NCI-H2196 treated with DMSO at 0.1 percent for 48 hours (cell line): ENCODE measurements at regions not wholly inside any gene's neighbourhood (a gene's known extent, or its start where the extent isn't known, plus 50 kb on each side); places are given as distances from the start of the nearest gene placed in this dataset.
"Not testable (repeated sequence)": the region's sequence is repeated elsewhere in the genome, so short reads cannot be mapped to it uniquely, and the experiment has no call there.

Experiments used
- DNase-seq: peaks from one replicate; lab custom pipeline; 2025; ENCODE audit not compliant: unreplicated experiment; lab: John Stamatoyannopoulos, UW

DNA sequence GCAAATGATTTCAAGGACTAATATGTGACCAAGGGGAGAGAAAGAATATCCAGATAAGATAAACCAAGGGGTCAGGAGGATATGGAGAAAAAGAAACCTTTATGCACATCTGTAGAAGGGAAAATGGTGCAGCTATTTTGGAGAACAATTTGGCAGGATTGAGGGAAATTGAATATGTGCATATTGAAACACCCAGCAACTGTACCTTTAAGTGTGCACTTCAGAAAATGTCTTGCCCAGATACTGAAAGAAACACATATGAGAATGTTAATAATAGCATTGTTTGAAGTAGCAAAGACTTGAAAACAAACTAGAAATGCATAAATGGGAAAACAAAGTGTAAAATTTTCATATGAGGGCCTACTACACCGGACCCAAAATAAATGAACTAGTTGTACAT, 599.6 kb downstream of the PSAT1 start:
- no peak for DNase-seq

DNA sequence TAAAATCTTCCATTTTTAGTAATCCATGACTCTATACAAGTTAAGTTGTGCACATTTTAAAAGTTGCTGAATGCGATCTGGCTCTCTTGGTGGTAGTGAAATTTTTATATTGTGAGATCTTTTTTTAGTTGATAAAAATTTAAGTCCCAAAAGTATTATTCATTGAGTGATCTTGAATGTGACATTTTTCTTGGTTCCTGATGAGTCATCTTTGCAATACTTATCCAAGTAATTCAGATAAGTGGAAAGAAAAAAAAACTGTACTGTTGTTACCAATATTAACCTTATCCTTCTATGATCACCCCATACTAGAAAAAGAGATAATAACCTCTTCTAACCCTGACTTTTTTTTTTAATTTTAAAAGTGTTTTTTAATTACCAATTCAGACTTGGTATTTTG, 601.3 kb downstream of the PSAT1 start:
- DNase-seq: no peak

DNA sequence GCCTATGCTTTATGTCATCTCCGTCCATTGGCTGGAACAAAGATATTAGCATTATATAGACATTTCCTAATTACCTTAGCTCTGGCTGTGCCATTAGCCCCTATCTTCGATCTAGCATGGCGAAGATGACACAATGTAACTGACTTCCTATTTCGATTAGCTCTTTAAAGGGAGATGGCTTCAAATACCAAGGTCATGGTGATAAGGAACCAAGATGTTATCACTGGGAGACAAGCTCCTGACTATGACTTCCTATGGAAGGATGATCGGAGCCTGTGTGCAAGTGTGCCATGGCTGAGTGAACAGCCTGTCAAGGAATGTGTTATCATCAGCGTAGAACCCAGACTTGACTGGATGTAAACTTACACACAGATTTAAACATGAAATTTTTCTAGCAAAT, 602.1 kb downstream of the PSAT1 start:
- DNase-seq: no peak

DNA sequence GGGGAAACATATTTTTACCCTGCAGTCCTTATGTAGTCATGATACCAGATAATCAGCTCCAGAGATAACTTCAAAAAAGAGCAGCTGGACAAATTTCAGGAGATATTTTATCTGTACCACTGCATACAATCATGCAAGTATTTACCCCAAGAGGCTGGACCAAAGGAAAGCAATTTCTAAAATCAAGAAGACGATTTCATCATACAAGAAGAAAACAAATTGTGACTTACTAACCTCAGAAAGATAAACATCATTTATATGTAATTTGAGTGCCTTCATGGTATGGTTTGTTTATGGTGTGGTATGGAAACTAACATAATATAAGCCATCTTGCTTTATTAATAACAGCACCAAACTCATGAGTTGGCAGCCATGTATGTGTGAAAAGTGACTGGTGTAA, 603.6 kb downstream of the PSAT1 start:
- no peak for DNase-seq

DNA sequence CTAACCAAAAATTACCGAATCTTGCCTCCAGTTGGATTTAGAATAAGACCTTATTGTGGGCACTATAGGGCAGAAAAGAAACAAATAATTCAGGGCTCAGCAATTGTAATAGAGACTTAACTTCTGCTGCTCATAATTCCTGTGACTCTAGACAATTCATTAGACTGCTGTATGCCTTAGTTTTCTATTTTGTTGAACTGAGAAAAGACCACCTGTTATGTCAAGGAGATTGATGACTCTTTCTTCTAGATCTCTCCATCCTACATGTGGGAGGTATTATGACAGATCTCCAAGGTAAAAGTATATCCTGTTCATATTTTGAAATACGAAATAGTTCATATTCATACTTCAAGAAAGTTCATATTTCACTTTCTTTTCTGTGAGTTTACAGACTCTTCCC, 605.1 kb downstream of the PSAT1 start:
- DNase-seq: no peak

DNA sequence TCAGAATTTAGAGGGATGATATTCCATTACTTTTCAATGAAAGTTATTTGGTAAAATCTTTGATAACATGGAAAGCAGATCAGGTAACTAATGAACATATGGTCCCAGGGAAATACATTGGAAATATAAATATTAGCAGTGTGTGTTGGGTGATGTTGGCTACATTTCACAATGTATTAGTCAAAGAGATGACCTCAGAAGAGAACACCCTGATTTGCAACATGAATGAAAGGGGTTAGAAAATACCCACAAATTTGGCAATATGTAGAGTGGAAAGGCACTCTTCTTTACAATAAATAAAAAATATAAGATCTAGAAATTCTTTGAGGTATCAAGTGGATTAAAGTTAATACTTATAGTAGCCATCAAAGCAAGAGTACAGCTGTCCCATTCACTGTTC, 606.7 kb downstream of the PSAT1 start:
- DNase-seq: no peak

DNA sequence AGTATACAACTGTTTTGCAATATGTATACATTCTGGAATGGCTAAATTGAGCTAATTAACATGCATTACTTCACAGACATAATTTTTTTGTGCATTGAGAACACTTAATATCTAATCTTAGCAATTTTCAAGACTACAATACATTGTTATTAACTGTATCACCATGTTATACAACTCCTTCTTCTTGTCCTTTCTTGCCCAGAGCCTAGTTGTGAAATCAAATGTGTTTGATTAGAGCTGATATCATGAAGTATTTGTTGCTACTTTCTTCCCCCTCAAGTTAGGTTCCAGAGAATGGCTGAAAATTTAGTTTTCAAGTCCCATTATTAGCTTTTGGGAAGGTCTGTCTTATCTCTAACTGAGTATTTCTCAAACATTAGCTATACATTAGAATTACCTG, 607.8 kb downstream of the PSAT1 start:
- no peak for DNase-seq

DNA sequence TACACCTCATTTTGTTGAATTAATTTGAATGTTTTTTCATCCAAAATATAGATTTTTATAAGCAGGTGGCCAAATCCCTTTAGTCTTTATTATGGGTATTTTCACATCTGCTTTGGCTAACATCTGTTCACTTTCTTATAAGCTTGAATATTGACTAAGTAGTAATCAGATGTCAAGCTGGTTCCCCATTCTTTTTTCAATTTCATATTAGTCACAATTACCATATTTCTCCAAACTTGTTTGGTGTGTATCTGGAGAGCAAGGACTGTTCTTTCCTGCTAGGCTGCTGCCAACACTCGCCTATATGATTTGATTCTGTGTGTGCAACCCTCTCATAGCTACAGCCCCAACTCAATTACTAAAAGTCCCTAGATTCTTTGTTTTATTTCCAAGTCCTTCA, 608.5 kb downstream of the PSAT1 start:
- DNase-seq: no peak

DNA sequence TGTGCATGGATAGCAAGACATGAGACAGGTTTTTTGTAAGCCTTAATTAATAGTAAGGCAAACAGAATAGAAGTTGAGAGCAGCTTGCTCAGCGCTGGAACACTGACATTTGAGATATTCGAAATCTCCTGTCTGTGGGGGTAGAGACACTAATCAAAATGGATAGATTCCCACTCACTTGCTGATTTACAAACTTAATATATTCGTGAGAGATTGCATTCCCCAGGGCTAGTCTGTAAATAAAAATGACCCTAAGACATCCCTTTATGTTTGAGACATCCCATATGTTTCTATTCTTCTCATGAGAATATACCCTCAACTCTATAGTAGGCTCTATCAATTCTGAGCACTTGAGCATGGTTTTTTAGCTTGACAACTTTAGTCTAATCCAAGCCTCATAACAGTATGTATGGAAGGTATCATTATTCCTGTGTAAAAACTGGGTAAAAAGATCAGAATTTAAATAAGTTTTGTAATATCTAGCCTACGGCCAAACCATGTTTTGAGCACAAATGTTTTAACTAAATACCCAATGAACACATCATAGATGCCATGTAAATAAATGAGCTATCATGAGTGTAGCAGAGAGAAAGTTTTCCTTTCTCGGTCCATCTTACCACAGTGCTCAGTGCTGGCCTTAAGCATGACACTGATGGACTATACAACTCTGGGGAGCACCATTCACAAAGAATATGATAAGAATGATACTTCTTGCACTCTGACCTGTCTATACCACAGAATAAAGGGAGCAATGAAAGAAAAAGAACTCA, 609.2 kb downstream of the PSAT1 start:
- no peak for DNase-seq

DNA sequence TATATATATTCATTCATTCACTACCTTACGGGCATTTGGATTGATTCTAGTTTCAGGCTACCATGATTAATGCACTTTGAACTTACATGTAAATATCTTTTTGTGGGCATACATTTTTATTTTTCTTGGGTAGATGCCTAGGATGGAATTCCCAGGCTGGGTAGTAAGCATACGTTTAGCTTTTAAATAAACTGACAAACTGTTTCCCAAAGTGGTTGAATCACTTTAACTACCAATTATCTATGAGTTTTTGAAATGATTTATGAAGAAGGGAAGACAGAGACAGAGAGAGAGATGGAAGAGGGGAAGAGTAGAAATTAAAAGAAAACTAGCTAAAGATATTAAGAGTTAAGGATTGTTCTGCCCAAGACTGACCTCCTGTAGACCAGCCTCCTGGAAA, 612.6 kb downstream of the PSAT1 start:
- no peak for DNase-seq

DNA sequence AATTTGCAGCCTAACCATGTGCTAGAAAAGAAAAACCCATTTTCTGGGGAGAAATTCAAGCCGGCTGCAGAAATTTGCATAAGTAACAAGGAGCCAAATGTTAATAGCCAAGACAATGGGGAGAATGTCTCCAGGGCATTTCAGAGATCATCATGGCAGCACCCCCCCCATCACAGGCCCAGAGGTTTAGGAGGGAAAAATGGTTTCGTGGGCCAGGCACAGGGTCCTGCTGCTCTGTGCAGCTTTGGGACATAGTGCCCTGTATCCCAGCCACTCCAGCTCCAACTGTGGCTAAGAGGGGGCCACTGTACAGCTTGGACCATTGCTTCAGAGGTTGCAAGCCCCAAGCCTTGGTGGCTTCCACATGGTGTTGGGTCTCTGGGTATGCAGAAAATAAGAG, 620.0 kb downstream of the PSAT1 start:
- not testable (repeated sequence) for DNase-seq

DNA sequence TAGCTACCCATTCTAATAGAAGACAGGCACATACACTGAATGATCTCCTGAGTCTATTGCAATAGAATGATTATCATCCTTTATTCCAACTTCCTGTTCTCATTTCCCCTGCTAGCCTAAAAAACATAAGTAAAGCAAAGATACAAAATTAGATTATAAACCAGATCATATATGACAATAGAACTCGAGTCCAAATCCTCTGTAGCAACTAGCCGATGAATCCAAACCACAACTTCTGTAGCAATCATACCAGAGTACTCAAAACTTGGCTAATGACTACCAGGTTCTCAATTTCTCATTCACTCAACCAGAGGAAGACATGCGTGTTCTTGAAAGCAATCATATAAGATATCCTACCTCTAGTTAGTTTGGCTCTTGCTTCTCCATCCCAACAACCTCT, 622.1 kb downstream of the PSAT1 start:
- DNase-seq: no peak

DNA sequence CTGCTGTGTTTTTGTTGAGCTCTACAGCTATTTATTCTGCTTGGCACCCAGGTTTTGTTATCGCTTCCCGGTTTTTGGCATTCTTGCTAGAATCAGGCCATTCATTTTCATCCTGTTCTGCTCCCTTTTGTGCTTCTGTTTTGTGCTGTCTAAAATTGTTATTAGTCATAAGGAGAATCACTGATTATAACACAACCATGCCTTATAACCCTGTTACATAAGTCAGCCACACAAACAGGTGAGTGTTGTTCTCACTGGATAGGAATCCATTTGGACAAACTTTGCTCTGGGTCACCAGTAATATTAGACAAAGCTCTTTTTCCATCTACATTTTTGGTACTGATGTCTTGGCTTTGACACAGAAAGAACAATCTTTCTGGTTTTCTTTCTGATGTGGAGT, 622.8 kb downstream of the PSAT1 start:
- no peak for DNase-seq

DNA sequence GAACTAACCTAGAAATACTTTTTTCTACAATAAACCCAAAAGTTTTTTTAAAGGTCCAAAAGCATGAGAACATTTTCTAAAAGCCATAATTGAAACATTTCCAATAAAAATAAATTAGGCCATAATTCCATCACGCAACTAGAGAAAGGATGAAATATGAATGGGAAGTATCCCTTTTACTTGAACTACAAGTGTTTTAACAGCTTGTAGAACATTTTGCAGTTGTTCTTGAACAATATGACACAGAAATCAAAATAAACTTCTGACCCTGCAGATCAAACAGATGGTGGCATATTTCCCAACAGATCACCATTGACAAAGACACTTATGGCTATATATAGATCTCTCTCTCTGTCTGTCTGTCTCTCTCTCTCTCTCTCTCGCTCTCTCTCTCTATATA, 624.4 kb downstream of the PSAT1 start:
- DNase-seq: no peak

DNA sequence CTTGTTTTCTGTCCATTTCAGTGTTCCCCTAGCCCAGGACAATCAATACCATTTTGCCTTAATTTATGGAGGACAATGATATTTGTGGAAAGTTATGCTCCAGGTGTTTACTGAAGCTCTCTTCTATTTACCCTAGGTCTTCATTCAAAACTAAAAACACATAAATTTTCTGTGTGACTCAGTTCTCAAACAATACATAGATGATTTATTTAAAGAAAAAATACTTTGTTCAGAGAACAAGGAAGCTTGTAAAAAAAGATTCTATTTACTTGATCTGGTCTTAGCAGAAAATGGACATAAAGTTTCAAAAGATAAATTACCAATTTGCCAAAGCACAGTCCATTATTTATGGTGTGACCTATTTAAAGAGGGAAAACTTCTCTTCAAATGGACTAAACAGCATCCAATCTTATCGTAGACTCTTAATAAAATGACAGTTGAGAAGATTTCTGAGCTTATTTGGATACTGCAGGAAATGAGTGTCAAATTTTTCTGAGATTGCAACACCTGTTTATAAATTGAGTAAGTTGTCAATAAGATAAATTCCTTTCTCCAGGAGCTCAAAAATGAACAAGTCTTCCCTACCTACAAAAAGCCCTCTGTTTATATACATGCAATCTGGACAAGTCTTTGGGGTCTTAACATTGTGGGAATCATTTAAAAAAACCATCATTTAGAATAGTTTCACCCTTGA, 627.2 kb downstream of the PSAT1 start:
- DNase-seq: no peak

DNA sequence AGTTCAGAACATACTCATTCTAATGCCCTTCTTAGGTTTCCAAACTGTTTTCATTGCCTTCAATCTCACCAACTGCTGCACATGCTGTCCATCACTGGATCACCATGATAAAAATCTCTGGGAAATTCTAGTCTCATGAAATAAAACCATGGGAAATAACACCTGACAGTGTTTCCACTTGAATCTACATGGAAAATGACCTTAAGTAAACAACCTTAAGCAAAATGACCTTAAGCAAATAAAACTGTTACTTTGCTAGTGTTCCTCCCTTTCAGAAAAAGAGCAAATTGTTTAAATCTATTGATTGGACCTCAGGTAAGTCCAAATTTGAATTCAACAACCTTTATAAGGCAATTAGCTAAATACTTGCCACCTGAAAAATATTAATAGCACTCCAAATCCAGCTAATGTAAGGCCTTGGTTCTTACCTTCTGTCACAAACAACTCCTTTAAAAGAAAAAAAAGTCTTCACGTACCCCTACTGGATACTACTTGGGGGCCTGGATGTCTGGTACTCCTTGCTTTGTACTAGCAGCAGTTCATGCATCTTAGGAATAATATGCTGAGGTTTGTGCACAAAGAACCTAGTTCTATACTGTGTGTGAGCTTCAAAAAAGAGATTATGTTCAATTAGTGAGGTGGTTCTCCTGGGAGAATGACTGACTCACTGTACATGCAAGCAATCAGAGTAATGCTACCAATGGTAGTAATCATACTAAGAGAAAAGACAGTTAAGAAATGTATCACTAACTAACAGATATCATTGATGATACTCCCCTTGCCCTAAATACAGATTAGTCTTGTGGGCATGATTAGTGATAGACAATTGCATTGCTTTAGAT, 630.4 kb downstream of the PSAT1 start:
- DNase-seq: no peak

DNA sequence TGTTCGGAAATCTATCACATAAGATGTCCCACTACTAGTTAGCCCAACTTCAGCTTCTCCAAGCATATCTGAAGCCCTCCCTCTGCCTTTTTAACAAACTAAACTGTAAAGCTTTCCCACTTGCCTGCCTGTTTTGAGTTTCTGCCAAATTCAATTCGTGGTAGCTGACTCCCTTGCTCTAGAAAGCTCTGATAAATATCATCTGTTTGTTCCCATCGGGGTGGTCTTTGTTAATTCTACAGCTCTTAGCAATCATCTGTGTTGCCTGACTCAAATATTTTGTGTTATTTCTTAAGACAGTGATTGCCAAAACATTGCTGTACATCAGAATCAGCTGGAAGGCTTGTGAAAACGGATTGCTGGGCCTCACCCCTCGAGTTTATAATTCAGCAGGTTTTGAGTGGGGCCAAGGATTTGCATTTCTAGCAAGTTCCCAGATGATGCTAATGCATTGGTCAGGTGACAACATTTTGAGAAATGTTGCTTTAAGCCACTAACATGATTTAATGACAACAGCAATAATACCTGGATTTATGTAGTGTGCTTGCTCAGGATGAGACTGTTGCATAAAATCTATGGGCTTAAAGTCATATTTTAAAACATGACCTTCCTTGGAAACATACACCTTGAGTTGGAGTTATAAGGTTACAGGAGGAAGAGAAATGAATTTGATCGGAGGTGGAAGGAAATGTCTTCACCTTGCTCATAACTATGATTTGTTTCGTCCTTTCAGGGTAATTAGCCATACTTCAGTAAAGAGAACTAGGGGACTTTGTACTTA, 631.9 kb downstream of the PSAT1 start:
- no peak for DNase-seq

DNA sequence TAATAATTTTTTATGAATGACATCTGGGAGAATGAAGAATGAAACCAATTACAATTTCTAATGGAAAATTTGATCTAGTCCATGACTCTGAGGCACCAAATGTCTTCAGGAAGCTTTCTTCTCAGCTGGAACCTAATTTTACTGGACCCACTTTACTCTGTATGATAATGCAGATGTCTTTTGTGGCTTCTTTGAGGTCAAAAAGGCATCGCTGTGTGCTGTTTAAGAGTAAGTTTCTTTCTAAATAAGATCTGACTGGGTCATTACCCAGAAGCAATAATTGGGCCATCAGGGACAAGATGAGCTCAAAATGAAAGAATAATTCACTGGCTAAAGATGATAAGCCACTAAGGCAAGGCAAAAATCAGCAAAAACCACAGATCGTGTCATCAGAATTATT, 633.4 kb downstream of the PSAT1 start:
- DNase-seq: no peak

DNA sequence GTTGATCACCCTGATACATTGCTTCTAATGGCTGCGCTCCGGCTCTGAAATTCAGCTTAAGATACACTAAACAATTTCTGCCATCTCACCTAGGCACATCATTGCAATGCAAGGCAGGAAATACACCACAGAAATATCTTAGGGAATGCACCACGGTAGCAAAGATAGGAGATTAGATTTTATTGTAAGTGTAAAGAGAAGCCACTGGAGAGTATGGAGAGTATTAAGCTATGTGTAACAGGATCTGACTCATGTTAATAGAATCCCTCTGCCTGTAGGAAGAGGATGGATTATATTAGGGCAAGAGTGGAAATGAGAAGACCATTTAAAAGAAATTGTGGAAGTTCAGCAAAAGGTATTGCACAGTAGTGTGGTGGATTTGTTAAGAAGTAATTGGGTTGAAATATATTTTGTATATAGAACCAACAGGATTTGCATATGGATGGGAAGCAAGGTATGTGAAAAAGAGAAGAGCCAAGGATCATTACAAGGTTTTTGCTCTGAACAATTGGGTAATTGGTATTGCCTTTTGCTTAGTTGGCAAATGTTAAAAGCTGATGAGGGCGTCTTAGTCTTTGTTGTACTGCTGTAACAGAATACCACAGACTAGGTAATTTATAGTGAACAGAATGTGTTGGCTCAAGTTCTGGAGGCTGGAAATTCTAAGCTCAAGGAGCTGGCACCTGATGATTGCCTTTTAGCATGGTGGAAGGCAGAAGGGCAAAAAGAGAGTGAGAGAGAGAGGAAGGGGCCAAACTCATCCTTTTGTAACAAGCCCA, 636.1 kb downstream of the PSAT1 start:
- no peak for DNase-seq

DNA sequence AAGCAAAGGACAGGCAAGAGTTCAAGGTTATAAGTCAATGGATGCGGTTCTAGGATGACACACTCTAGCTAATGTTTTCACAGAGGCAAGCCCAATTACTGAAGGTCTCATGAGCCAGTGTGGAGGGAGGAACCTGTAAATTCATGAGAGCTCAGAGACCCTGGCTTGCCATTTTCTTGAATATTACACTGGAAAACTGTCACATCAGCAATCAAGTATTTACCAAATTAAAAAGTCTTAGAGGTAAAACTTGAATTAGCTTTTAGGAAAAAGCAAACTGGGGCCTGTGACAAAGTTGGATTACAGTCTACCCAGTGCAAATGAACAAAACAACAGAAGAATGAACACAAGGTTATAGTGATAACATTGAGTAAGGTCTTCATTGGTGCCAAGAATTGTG, 636.9 kb upstream of the TLE4 start:
- DNase-seq: no peak
